Retina (tissue), 1 donor: ENCODE measurements at regions not wholly inside any gene's neighbourhood (a gene's known extent, or its start where the extent isn't known, plus 50 kb on each side); places are given as distances from the start of the nearest gene placed in this dataset.

Source experiments
- DNase-seq: peaks from one replicate; pipeline ENCODE4 v3.0.0-alpha.2; 2016

- DNase-seq: no peak
Observed at GRCh38 chr4:181193131-181193930, 1049.9 kb upstream of the TENM3 start.

- DNase-seq: no peak
Observed at GRCh38 chr4:181194096-181194495, 1049.1 kb upstream of the TENM3 start.

- no peak for DNase-seq
Observed at GRCh38 chr4:181200076-181200475, 1043.1 kb upstream of the TENM3 start.

GRCh38 chr4:181202240-181202639, 1041.0 kb upstream of the TENM3 start:
- DNase-seq: no peak

- DNase-seq: no peak
Observed at GRCh38 chr4:181204109-181204508, 1039.1 kb upstream of the TENM3 start.

- no peak for DNase-seq
Observed at GRCh38 chr4:181213551-181213950, 1029.7 kb upstream of the TENM3 start.

- no peak for DNase-seq
Observed at GRCh38 chr4:181216501-181216900, 1026.7 kb upstream of the TENM3 start.

- no peak for DNase-seq
Observed at GRCh38 chr4:181219783-181220416, 1023.3 kb upstream of the TENM3 start.

- no peak for DNase-seq
Observed at GRCh38 chr4:181224852-181225251, 1018.4 kb upstream of the TENM3 start.

- DNase-seq: no peak
Observed at GRCh38 chr4:181225616-181226261, 1017.5 kb upstream of the TENM3 start.

GRCh38 chr4:181234951-181235680, 1008.1 kb upstream of the TENM3 start:
- peak; percentile 31 for DNase-seq

- DNase-seq: no peak
Observed at GRCh38 chr4:181245326-181245725, 997.9 kb upstream of the TENM3 start.

GRCh38 chr4:181249031-181249430, 994.2 kb upstream of the TENM3 start:
- DNase-seq: no peak

GRCh38 chr4:181254771-181255170, 988.4 kb upstream of the TENM3 start:
- DNase-seq: no peak

- DNase-seq: no peak
Observed at GRCh38 chr4:181258569-181258968, 984.6 kb upstream of the TENM3 start.

- DNase-seq: no peak
Observed at GRCh38 chr4:181259081-181259709, 984.0 kb upstream of the TENM3 start.

- DNase-seq: peak; percentile 74
Observed at GRCh38 chr4:181261279-181261678, 981.9 kb upstream of the TENM3 start.

- peak; percentile 68 for DNase-seq
Observed at GRCh38 chr4:181264893-181265292, 978.3 kb upstream of the TENM3 start.

GRCh38 chr4:181265370-181265769, 977.8 kb upstream of the TENM3 start:
- no peak for DNase-seq

GRCh38 chr4:181271116-181271640, 972.0 kb upstream of the TENM3 start:
- DNase-seq: no peak

GRCh38 chr4:181272422-181272821, 970.8 kb upstream of the TENM3 start:
- no peak for DNase-seq

- DNase-seq: no peak
Observed at GRCh38 chr4:181278941-181279340, 964.3 kb upstream of the TENM3 start.

GRCh38 chr4:181281451-181281850, 961.8 kb upstream of the TENM3 start:
- DNase-seq: no peak
